ENCODE measurements at regions not wholly inside any gene's neighbourhood (a gene's known extent, or its start where the extent isn't known, plus 50 kb on each side); places are given as distances from the start of the nearest gene placed in this dataset.
A peak's percentile ranks its signal among the peaks of the same experiment; 100 is the strongest.

DNA sequence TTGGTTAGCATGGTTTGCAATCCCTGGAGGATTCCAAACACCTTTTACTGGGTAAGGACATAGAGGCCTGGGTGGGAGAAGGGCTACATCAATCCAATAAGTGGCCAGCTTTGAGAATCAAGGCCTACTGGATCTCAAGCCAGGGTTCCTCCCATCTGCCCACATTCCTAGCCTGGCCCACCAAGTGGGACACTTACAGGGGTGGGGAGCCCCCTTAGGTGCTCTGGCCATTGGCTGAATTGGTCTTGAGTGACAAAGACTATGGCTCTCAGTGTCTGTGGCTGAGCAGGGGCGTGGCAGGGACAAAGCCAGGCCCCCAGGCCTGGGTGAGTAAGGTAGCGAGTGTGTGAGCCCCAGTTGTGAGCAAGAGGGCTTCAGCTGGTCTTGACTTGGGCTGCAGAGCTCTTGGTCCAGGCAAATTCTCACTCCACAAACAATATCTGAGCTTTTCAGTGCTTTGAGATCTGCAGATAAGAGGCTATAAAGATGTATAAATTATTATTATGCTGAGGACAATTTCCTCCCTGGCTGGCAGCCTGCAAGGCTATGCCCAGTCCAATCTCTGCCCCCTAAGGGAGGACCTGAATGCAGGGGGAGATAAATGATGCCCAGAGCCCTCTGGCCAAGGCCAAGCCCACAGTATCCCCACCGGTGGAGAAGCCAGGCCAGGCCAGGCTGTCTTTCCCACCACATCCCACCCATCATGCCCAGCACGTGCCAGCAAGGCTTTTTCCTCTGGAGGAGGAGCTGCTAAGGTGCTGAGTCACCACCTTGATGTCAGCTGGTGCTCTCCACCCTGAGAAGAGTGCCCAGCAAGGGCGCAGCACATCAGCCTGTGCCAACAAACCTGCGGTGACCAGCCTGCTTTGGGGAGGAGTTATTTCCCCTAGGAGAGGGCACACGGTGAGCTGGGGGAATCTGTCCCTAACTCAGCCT is 80.7 kb upstream of the DUSP5 start:
- DNase-seq: no peak

DNA sequence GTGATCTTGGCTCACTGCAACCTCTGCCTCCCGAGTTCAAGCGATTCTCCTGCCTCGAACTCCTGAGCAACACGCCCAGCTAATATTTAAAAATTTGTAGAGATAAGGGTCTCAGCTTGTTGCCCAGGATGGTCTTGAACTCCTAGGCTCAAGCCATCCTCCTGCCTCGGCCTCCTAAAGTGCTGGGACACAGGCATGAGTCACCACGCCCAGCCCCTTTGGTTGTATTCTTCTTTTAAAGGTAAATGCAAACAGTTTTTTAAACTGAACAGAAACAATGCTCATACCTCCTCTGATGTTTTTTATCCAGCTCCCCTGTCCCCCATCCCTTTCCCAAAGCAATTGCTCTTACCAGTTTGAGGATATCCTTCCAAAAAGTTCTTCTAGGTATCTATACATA is 79.5 kb upstream of the DUSP5 start:
- DNase-seq: no peak

DNA sequence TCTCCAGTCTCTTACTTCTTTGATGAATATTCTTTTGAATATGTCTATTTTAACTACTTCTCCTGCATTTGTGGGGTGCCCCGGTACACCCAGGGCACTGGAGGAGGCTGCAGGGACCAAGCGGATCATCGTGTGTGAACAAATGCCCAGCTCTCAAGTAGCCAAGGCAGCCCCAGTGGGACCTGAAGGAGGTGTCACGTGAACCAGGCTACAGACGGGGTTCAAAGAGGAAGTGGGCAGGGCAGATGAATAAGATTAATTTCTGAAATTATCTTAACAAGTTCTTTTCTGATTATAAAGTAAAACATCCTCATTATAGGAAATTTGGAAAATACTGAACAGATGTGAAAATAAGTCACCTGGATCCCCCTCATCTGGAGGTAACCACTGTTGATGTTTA is 78.4 kb upstream of the DUSP5 start:
- DNase-seq: no peak

DNA sequence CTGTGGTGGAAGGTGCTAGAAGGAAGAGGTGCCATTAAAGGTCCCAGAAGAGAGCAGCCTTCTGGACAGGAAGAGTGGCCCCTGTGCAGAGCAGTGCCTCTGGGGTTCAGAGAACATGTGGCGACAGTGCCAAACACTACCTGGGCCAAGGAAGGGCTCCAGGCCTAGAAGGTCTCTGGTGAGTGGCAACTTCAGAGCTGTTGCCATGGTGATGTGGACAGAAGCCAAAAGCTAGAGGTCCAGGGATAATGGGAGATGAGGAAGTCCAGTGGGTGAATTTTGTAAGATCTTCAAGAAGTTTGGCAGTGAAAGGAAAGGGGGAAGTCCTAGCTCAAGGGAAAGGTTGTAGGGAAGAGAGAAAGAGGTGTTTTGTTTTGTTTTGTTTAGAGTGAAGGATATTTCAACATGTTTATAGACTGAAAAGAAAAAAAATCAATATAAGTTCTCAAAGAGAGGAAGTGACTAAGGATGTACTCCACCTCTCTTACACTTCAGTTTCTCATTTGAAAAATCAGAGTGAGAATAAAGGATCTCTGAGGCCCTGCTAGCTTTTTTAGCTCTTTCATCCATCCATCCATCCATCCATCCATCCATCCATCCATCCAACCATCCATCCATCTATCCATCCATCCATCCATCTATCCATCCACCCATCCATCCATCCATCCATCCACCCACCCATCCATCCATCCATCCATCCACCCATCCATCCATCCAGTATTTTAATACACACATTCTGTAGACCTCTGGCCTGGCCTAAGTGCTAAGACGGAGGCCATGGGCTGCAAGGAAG is 77.1 kb upstream of the DUSP5 start:
- peak; percentile 37 for DNase-seq

DNA sequence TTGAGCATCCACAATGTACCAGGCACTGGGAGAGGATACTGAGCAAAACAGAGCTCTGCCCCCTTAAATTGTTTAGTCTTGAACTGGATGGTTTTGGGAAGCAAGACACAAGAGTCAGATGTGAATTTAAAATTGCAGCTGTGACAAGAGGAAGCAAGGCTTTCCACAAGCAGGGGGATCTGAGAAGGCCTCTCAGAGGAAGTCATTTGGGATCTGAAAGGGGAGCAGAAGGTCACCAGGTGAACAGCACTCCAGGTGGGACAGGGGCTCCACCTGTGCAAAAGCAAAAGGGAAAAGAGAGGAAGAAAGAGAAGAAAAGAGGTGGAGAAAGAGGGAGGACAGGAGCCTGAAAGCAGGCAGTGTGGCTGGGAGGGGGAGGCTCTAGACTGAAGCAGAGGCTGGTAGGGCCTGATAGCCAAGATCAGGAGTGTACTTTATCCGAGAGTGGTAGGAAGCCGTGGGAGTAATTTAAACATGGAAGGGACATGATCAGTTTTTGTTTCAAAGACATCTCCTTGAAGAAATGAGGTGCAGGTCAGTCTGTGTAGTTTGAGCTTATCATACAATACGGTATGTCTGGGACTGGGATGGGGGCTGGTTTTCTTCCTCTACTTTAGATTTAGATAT is 76.1 kb upstream of the DUSP5 start:
- no peak for DNase-seq

DNA sequence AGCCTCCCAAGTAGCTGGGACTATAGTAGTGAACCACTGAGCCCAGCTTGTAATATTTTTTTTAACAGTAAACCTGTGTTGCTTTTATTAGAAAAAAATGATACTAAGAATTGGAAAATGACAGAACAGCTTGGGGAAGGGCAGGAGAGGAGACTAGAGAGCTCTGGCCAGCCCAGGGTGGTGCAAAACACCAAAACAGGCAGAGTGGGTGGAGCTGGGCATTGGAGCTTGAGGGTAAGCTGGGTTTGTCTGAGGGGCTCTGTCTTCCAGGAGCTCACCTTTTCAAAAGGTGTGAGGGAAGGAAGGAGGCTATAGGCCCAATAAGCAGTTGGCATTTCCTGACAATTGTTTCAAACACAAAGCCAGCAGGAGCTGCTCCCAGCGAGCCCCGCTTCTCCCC is 75.2 kb upstream of the DUSP5 start:
- DNase-seq: no peak

DNA sequence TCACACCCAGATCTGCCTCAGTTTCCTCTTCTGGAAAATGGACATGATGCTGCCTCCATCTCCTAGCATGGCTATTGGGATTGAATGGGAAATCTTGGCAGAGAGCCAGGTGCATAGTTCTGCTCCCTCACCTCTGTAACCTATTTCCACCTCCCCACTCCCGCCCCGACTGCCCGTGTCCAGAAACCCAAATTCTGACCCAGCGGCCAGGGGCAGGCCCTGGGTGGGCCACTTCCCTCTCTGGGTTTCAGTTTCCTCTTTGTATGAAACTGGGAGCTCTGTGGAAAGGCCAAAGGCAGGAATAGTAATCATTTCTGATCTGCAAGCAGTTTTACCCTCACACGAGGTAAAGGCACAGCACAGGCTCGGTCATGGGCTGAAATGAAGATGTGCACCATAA is 74.1 kb upstream of the DUSP5 start:
- DNase-seq: no peak

DNA sequence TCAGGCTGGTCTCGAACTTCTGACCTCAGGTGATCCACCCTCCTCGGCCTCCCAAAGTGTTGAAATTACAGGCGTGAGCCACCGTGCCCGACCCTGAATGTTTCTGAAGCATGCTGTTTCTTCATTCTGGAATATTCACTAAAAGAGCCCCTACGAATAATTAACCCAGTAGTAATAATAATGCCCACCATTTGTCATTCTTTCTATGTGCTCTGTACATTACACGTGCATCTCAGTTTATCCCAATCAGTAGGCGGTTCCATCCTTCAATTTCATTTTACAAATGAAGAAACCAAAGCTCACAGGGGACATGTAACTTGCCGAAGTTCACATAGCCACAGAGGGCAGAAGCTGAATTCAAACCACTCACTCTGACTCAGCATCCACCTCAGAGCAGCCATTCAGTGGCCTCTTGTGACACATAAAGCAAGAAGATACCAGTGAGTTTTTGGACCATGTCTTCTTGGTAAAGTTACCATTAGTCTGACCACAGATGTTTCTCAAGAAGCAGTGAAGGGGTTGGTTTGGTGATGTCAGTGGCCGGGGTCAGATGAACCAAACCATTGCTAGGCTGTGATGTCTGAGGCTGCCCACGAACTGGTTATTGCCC is 71.9 kb upstream of the DUSP5 start:
- DNase-seq: no peak

DNA sequence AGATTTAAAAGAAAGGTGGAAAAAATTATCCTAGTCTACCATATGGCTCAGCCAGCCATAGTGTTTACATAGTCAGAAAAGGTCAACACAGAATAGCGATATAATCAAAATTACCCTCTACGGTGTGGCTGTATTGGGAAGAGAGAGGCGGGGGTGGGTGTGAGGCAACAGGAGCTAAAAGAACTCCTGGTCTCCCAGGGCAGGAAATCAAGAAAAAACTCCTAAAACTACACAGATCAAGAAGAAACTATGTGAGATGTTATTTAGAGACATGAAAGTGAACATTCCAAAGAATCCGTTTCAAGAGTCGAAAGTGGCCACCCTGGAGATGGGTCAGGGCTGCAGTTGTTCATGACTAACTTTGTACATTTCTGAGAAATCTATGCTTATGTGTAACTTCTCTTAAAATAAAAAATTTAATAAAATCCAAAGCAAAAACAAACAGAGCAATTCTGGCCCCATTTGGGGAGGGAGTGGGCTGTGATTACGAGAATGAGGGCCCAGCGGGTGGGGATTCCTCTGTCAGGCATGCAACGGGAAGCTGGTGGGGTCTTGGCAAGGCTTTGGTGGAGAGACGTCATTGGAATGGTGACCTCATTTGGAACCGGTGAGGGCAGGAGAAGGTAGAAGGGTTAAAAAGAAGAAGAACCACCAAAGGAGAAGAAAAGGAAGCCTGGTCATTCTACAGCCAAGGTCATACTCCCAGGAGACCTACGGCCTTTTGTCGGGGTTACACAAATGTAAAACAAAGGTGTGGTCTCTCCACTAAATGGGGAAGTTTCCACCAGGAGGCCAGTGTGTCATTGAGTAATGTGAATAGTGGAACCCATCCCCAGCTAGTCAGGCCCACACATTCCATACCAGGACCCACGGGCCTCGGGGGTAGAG is 71.2 kb upstream of the DUSP5 start:
- DNase-seq: no peak

DNA sequence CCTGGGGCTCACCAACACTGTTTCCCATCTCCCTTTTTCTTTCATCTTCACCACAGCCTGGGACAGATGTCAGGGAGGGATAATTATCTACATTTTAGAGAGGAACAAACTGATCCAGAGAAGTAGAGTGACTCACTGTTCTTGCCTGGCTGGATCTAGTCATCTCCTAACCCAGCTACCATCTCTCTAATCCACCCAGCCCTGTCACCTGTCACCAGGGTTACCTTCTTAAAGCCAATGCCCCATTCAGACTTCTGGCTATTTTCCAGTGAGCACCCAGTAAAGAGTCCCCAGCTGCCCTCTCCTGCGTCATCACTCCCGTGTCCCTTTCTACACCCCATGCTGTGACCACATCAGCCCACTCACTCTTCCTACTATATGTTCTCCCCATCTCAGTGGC is 68.4 kb upstream of the DUSP5 start:
- no peak for DNase-seq

DNA sequence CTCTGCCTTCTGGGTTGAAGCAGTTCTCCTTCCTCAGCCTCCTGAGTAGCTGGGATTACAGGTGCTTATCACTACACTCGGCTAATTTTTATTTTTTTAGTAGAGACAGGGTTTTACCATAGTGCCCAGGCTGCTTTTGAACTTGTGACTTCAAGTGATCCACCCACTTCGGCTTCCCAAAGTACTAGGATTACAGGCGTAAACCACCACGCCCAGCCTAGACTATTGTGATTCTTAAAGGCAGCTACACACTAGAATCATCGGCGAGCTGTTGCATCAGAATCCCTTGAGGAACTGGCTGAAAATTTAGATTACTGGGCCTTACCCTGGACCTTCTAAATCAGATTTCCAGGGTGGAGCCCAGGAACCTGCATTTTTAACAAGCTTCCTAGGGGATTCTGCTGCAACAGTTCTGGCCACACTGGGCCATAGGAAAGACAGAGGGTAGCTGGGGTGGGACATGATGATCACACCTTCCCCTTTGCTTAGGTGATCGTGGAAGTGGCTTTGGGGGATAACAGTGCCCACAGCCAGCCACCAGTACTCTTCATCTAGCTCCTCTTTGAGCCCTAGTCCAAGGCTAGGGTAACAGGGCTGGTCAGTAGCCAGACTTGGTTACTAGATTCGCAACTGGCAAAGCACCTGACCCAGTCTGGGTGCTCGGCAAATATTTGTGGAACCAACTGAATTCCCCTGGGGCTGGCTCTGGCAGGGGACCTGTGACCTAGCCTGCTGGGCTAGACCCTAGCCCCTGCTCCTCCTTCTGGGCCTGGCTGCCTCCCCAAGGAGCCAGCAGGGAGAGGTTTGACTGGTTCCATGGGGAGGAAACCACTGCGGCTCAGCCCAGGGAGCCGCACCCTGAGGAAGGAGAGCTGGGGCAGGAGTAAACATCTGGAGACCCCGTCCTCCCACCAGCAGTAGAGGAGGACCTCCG is 67.1 kb upstream of the DUSP5 start:
- DNase-seq: no peak

DNA sequence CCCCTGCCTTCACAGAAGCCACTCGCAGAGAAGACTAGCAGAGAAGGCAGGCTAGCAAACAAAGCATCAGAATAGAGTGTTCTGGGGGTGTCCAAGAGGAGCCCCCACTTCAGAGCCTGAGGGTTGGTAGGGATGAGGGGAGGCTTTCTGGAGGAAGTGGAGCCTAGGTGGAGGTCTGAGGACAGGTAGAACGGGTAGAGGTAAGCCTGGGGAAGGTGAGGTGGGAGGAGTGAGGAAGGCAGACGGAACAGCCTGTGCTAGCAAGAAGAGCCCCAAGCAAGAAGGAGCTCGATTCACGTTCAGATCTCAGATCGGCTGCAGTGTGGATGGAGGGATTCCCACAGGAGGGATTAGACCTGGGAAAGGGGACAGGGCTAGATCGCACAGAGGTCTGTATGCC is 66.0 kb upstream of the DUSP5 start:
- no peak for DNase-seq

DNA sequence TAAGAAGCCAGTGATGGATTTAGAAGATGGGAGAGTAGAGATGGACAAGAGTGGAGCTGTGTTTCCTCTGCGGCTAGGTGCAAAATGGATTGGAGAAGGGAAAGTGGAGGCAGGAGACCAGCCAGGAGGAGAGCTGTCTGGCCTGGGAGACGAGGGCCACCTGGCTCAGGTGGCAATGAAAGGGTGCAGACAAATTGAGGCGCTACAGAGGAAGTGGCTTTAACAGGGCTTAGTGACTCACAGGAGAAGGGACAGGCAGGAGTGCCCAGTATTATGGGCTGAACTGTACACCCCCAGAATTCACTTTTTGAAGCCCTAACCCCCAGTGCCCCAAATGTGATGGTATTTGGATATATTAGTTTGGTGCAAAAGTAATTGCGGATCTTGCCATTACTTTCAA is 65.6 kb upstream of the DUSP5 start:
- DNase-seq: no peak

DNA sequence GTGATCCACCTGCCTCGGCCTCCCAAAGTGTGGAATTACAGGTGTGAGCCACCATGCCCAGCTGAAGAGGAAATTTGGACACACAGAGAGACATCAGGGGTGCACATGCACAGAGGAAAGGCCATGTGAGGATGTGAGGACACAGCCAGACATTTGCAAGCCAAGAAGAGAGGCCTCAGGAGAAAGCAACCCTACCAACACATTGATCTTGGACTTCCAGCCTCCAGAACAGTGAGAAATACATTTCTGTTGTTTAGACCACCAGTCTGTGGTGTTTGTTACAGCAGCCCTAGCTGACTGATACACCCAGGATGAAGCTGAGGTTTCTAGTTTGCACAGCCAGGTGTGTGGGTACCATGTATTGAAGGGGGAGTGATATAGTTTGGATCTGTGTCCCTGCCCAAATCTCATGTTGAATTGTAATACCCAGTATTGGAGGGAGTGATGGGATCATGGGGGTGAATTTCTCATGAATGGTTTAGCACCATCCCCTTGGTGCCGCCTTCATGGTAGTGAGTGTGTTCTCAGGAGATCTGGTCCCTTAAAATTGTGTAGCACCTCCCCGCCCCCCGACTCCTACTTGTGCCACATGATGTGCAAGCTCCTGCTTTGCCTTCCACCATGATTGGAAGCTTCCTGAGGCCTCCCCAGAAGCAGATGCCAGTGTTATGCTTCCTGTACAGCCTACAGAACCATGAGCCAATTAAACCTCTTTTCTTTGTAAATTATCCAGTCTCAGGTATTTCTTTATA is 64.7 kb upstream of the DUSP5 start:
- DNase-seq: no peak

DNA sequence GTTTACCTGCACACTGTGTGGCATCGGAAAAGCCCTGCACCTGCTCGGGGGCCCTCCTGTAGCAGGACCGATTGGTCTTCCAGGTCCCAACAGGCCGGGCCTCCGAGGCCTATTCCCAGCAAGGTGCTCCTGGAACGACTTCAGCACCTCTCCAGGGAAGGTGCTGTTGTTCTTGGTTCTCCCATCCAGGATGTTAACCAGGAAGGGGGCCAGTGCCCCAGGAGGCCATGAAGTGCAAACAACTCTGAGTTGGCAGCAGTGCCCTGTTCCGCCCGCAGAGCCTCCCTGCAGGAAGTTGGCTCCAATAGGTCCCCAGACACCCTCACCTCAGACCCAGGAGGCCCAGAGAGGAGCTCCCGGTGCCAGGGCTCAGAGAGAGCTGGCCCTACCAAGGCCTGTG is 64.0 kb upstream of the DUSP5 start:
- DNase-seq: no peak

DNA sequence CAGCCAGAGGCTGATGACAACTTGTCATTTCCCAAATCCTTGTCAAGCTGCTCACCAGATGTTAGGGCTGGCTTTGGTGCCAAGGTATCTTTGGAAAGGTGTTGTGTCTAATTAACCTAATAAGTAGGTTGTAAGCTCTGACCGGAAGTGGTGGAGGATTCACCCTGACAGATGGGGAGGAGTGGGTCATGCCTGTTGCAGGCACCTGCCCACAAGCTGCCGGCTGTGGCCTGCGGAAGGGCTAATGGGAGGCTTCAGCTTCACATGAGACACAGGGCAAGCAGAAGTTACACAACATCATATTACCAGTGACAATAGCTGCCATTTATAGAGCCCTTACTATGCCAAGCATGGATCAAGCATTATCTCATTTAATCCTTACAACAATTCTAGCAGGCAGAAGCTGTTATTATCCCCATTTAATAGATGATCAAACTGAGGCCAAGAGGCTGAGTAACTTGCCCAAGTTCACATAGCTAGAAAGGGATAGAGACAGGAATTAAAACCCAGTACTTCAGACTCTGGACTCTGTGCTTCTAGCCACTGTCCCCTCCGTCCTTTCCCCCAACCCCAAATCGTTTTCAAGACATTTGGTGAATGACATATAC is 63.1 kb upstream of the DUSP5 start:
- DNase-seq: peak; percentile 14

DNA sequence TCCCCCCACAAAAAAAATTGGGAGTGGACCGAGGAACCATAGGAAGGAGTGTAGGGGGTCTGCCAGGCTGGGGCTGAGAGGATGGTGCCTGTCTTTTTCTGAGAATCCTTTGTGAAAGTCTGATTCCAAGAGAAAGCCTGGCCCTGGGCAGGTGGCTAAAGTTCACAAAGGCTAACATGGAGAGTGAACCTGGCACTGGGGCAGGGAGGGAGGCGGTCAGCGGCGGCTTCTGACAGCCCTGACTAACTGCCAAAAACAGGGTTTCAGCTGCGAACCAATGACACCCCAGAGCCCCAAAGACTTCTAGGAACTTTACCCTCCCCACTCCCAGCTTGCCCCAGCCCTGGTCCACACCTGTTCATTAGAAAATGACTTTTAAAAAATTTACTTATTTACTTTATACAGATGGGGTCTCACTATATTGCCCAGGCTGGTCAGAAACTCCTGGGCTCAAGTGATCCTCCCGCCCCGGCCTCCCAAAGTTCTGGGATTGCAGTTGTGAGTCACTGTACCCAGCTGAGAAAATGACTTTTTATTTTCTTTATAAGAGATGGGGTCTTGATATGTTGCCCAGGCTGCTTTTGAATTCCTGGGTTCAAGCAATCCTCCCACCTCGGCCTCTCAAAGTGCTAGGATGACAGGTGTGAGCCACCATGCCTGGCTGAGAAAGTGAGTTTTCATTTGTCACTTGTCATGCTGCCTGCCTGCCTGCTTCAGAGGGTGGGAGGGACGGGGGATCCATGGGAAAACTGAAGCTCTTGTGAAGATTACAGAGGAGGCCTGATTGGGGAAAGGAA is 61.0 kb upstream of the DUSP5 start:
- DNase-seq: no peak

DNA sequence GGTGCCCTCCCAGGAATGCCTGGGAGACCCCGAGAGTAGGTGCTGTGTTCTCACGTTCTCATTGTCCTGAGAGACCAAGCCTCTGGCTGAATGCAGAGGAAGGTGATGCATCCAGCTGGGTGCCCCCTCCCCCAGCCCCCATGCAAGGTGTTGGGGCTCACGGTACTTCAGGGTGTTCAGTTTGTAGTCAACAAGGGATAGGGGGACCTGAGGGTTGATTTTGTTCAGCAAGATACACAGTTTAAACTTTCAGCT is 60.4 kb upstream of the DUSP5 start:
- DNase-seq: no peak

DNA sequence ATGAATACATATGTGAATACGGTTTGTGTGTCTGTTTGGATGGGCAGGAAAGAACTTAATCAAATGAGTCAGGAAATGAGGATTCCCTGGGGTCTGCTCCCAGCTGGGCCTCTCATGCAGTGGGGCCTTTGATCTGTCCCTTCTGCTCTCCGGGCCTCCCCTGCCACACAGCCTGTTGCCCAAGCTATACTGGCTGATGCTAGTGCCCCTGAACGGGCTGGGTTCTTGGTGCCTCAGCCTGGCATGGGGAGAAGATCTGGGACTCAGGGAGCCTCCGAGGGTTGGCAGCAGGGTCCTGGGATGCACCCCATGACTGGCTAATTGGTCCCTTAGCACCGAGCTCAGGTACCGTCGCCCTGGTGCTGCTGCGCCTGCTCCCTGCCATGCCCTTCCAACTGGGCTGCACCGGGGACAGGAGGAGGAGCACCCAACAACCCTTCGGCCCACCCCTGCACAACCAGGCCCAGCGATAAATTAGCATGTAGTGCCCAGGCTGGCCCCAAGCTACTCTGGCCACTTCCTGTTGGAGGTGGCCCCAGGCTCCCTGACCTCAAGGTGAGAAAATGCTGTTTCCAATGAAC is 59.9 kb upstream of the DUSP5 start:
- no peak for DNase-seq

Data from COR-L47 (cell line).